Keratinocyte (primary cell): ENCODE measurements at regions not wholly inside any gene's neighbourhood (a gene's known extent, or its start where the extent isn't known, plus 50 kb on each side); places are given as distances from the start of the nearest gene placed in this dataset.

ENCODE experiments used
- CTCF ChIP-seq, 3 experiments: IDR thresholded peaks in 1 of 3; conservative IDR thresholded peaks in 1 of 3; optimal IDR thresholded peaks in 1 of 3; 2 replicates in 2 of 3; 3 replicates in 1 of 3; pipeline versions ENCODE3 to v1.5.1; 2011; ENCODE audit warnings: low read length in 3 of 3, mild to moderate bottlenecking in 3 of 3, moderate library complexity in 2 of 3, control low read depth in 1 of 3, inconsistent platforms in 1 of 3; ENCODE audit not compliant: insufficient read depth in 2 of 3; ENCODE audit errors: extremely low read depth in 1 of 3
- EZH2 ChIP-seq: IDR thresholded peaks from one replicate; pipeline ENCODE4 v1.6.1; 2012; ENCODE audit warnings: inconsistent platforms, mild to moderate bottlenecking, low read length, moderate library complexity

GRCh38 chr12:91603060-91603459 lies 420.4 kb upstream of the DCN start:
- TF ChIP-seq CTCF (optimal IDR thresholded peaks at IDR 0.05 in 1 of 3, IDR thresholded peaks at IDR 0.05 in 1 of 3, conservative IDR thresholded peaks at IDR 0.05 in 1 of 3; ENCODE audit: extremely low read depth in 1 of 3, insufficient read depth in 2 of 3, low read length in 3 of 3) (no peak), EZH2 (no peak)
